GM12892 (cell line): ENCODE measurements at regions not wholly inside any gene's neighbourhood (a gene's known extent, or its start where the extent isn't known, plus 50 kb on each side); places are given as distances from the start of the nearest gene placed in this dataset.

ENCODE experiments used
- POLR2A ChIP-seq: IDR thresholded peaks from 2 replicates; pipeline ENCODE4 v1.6.1; 2011; ENCODE audit warnings: low read depth, low read length, control low read depth
- POLR2AphosphoS5 ChIP-seq: IDR thresholded peaks from 2 replicates; pipeline ENCODE4 v1.6.1; 2011; ENCODE audit warnings: low read depth, low read length, control low read depth
- TAF1 ChIP-seq: IDR thresholded peaks from 2 replicates; pipeline ENCODE4 v1.6.1; 2011; ENCODE audit warnings: low read depth, mild to moderate bottlenecking, control low read depth, low read length, borderline replicate concordance

GRCh38 chr2:22902662-22903165 lies 482.3 kb upstream of the KLHL29 start:
- TF ChIP-seq POLR2AphosphoS5: no peak
- TF ChIP-seq POLR2A: no peak
- no peak for TF ChIP-seq TAF1
